Left lung (tissue), 4 donors: ENCODE measurements at regions not wholly inside any gene's neighbourhood (a gene's known extent, or its start where the extent isn't known, plus 50 kb on each side); places are given as distances from the start of the nearest gene placed in this dataset.
"Not testable (repeated sequence)": the region's sequence is repeated elsewhere in the genome, so short reads cannot be mapped to it uniquely, and the experiment has no call there.

Experiments used
- ATAC-seq: fragments of 200-7000 bp; cut with Tn5 transposase; one replicate; pipeline ENCODE4 v1.9.1; 2020; ENCODE audit warnings: moderate library complexity
- DNase-seq, 4 donors: peaks; one replicate each; pipeline ENCODE4 v3.0.0-alpha.2; 2013 to 2020
- H3K27ac ChIP-seq, 2 donors: fragments of 200-600 bp; sonication (generic) in 1 of 2; one replicate each; pipeline versions ENCODE4 v1.5.0 to v1.8.0; 2020 to 2021
- H3K27me3 ChIP-seq, 2 donors: fragments of 200-600 bp; sonication (generic) in 1 of 2; one replicate each; pipeline versions ENCODE4 v1.5.0 to v1.8.0; 2020 to 2021
- H3K36me3 ChIP-seq, 2 donors: fragments of 200-600 bp; sonication (generic) in 1 of 2; one replicate each; pipeline versions ENCODE4 v1.5.0 to v1.8.0; 2020 to 2021
- H3K4me1 ChIP-seq, 2 donors: fragments of 200-600 bp; one replicate each; pipeline ENCODE4 v1.8.0; 2021
- H3K4me3 ChIP-seq, 2 donors: fragments of 200-600 bp; sonication (generic) in 1 of 2; one replicate each; pipeline versions ENCODE4 v1.5.0 to v1.8.0; 2020 to 2021; ENCODE audit warnings: mild to moderate bottlenecking in 1 of 2
- H3K9me3 ChIP-seq, 2 donors: fragments of 200-600 bp; sonication (generic) in 1 of 2; one replicate each; pipeline versions ENCODE4 v1.5.0 to v1.8.0; 2020 to 2021
- intact Hi-C, 2 donors: fragments of 100-400 bp; cut with DNase I; formaldehyde crosslinking; loops; one replicate each; pipeline versions ENCODE4 v1.11.2 to v1.14.2; 2022
- TF ChIP-seq, protein P1 (sequence below), 2 donors: fragments of 200-600 bp; sonication (generic) in 1 of 2; IDR thresholded peaks; one replicate each; pipeline versions ENCODE4 v1.5.0 to v1.8.0; 2021; ENCODE audit warnings: antibody characterized with exemption in 2 of 2
- donor health status: DM: no; HTN: yes; CAD: no.
- donor health status: DM: no; HTN: no; CAD: no.

GRCh38 chr6:167405778-167406532 lies 81.1 kb downstream of the TTLL2 start:
- H3K27ac ChIP-seq = no peak overlapping the region
- DNase-seq (no peak), ATAC-seq (no peak)
- H3K9me3 ChIP-seq = no peaks in the 10 kb centered on the region
- H3K4me1 ChIP-seq = no peaks in the 10 kb centered on the region
- TF ChIP-seq, protein P1, sequence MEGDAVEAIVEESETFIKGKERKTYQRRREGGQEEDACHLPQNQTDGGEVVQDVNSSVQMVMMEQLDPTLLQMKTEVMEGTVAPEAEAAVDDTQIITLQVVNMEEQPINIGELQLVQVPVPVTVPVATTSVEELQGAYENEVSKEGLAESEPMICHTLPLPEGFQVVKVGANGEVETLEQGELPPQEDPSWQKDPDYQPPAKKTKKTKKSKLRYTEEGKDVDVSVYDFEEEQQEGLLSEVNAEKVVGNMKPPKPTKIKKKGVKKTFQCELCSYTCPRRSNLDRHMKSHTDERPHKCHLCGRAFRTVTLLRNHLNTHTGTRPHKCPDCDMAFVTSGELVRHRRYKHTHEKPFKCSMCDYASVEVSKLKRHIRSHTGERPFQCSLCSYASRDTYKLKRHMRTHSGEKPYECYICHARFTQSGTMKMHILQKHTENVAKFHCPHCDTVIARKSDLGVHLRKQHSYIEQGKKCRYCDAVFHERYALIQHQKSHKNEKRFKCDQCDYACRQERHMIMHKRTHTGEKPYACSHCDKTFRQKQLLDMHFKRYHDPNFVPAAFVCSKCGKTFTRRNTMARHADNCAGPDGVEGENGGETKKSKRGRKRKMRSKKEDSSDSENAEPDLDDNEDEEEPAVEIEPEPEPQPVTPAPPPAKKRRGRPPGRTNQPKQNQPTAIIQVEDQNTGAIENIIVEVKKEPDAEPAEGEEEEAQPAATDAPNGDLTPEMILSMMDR (IDR thresholded peaks at IDR 0.05) = no peak
- no peak overlapping the region for H3K4me3 ChIP-seq
- H3K36me3 ChIP-seq = no peaks in the 10 kb centered on the region
- no peaks in the 10 kb centered on the region for H3K27me3 ChIP-seq
- intact Hi-C loops = no loop called here

DNA sequence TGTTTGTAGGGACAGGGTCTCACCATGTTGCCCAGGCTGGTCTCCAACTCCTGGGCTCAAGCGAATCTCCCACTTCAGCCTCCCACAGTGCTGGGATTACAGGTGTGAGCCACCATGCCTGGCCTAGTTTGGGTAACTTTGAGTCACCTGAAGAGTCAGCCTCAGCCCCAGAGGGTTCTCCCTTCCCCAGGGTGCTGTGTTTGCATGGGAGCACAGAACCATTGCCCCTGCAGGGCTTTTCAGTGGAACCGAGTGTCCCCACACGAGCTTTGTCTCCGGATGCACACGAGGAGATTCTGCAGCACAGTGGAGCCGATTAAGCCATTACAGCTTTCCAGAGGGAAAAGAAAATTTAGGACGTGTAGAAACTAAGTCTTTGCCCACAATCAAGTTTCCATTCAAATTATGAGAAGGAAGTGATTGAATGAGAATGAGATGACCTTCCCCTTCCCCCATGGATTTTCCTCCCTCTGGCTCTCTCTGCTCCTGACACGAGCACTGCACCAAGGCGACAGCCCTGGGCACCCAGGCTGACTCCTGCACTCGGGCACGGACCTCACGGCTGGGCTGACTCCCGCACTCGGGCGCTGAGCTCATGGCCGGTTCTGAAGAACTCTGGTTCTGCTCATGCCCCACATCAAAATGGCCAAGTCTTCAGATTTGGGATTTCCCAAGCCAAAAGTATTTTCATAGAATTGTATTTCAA lies 81.8 kb downstream of the TTLL2 start:
- H3K4me3 ChIP-seq, ATAC-seq, H3K4me1 ChIP-seq, H3K27ac ChIP-seq, DNase-seq, H3K27me3 ChIP-seq, H3K36me3 ChIP-seq, intact Hi-C loops, H3K9me3 ChIP-seq: not testable (repeated sequence)

DNA sequence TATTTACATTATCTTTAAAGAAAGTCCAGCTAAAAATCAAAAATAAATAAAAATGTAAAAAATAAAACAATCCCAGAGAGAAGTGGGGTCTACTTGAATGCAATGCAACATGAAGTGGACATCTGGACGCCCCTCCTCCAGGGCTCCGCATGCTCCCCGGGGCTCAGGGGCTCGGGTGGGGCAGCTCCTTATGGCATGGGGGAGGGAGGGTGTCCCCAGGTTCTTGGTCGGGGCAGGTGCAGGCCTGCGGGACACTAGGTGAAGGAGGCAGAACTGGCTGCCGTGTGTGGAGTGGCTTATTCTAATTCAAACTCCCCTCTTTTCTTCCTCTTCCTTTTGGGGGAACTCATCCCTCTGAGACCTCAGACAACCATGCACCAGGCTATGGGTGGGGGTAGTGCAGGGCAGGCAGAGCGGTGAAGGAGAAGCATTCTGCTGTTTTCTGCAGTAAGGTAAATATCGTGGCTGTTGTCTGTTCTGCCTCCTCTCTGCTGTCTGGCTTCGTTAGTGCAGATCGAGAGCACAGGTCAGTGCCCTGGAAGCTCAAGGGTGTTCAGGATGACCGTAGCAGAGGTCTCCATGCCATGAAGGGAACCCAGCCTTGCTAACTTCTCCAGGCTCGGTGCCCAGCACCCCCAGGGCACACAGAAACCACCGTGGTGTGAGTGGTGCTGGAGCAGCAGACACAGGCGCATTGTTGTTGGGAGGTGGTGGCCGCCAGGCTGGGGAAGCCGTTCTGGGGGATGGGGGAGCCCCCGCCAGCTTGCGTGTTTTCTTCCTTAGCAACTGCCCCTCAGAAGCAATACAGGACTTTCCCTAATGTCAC lies 82.6 kb downstream of the TTLL2 start:
- DNase-seq (no peak), ATAC-seq (no peak)
- Histone ChIP-seq H3K4me3 (no peak overlapping the region), H3K9me3 (no peaks in the 10 kb centered on the region), H3K27ac (no peak overlapping the region), H3K36me3 (no peaks in the 10 kb centered on the region), H3K27me3 (no peaks in the 10 kb centered on the region), H3K4me1 (no peaks in the 10 kb centered on the region)
- TF ChIP-seq, protein P1 (IDR thresholded peaks at IDR 0.05) = no peak
- intact Hi-C loops = no loop called here

DNA sequence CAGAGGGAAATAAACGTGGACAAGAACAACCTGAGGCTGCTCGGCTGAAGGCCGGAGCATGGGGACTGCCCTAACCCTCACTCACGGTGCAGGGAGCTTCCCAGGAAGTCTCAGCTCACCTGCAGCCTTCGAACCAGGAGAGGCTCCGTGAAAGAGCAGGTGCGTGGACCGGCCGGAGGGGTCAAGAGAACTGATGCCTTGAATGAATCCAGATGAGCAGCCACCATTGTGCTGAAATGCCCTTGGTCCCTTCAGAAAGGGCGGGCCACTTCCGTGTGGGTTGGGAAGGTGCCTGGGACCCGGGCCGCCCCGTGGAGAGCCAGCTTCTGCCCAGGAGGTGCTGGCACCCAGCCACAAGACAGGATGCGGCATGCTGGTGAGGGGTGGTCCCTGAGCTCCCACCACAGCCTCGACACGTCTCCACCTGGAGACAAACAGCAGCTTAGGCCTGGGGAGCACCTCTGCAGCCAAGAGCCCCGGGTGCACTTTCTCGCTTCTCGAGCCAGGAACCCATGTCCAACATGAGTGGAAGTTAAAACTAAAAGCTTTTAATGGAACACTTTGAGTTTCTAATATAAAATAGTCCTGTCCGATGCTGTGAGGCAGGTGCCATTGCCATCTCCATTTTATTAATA lies 83.5 kb downstream of the TTLL2 start:
- Histone ChIP-seq H3K9me3 (no peaks in the 10 kb centered on the region), H3K4me3 (no peak overlapping the region), H3K27ac (no peak overlapping the region), H3K4me1 (no peaks in the 10 kb centered on the region), H3K27me3 (no peaks in the 10 kb centered on the region), H3K36me3 (no peaks in the 10 kb centered on the region)
- intact Hi-C loops = no loop called here
- TF ChIP-seq, protein P1 (IDR thresholded peaks at IDR 0.05) = no peak
- no peak for DNase-seq
- no peak for ATAC-seq

- H3K36me3 ChIP-seq = no peaks in the 10 kb centered on the region
- TF ChIP-seq, protein P1 (IDR thresholded peaks at IDR 0.05) = no peak
- ATAC-seq (no peak), DNase-seq (no peak)
- no peaks in the 10 kb centered on the region for H3K9me3 ChIP-seq
- H3K4me1 ChIP-seq = no peaks in the 10 kb centered on the region
- intact Hi-C loops = no loop called here
- H3K4me3 ChIP-seq = no peak overlapping the region
- no peak overlapping the region for H3K27ac ChIP-seq
- no peaks in the 10 kb centered on the region for H3K27me3 ChIP-seq
Observed at GRCh38 chr6:167409079-167409478, 84.2 kb downstream of the TTLL2 start.
